Panc1 (cell line): ENCODE measurements at regions not wholly inside any gene's neighbourhood (a gene's known extent, or its start where the extent isn't known, plus 50 kb on each side); places are given as distances from the start of the nearest gene placed in this dataset.

ENCODE experiments used
- POLR2AphosphoS5 ChIP-seq: IDR thresholded peaks from 2 replicates; pipeline ENCODE4 v1.6.1; 2012; ENCODE audit warnings: mild to moderate bottlenecking, low read depth, low read length, moderate library complexity
- SIN3A ChIP-seq: IDR thresholded peaks from 2 replicates; pipeline ENCODE4 v1.6.1; 2012; ENCODE audit warnings: low read depth, mild to moderate bottlenecking, low read length, moderate library complexity, borderline replicate concordance; ENCODE audit not compliant: insufficient read depth
- TCF7L2 ChIP-seq: IDR thresholded peaks from 2 replicates; pipeline ENCODE4 v1.6.1; 2011; ENCODE audit warnings: mild to moderate bottlenecking, low read depth, low read length, inconsistent platforms
- TF ChIP-seq, protein P1 (sequence below): fragments of 450-650 bp; IDR thresholded peaks from 2 replicates; pipeline ENCODE4 v1.5.1; 2017; ENCODE audit warnings: mild to moderate bottlenecking
- TF ChIP-seq, protein P2 (sequence below), 2 experiments: IDR thresholded peaks; 2 replicates each; pipeline ENCODE4 v1.6.1; 2011 to 2012; ENCODE audit warnings: low read depth in 2 of 2, control low read depth in 1 of 2, low read length in 1 of 2, mild to moderate bottlenecking in 1 of 2, moderate library complexity in 1 of 2; ENCODE audit not compliant: insufficient read depth in 1 of 2

DNA sequence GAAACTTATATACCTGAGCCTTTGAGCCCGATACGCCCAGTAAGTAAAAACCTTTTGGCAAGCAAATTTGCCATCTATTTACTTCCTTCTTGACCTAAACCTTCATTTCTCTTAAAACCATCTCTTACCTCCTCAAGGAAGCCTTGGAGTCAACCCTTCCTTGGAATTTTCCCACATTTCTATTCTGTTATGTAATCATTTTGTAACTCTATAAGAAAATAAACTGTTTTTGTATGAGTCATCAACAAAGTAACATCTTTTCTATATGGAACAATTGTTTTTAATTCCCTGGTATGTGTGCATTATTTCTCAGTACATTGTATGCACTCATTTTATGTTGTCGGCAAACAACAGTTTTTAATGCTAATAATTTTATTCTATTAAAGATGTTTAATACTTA lies 162.0 kb downstream of the TEX36 start:
- TF ChIP-seq, protein P1, sequence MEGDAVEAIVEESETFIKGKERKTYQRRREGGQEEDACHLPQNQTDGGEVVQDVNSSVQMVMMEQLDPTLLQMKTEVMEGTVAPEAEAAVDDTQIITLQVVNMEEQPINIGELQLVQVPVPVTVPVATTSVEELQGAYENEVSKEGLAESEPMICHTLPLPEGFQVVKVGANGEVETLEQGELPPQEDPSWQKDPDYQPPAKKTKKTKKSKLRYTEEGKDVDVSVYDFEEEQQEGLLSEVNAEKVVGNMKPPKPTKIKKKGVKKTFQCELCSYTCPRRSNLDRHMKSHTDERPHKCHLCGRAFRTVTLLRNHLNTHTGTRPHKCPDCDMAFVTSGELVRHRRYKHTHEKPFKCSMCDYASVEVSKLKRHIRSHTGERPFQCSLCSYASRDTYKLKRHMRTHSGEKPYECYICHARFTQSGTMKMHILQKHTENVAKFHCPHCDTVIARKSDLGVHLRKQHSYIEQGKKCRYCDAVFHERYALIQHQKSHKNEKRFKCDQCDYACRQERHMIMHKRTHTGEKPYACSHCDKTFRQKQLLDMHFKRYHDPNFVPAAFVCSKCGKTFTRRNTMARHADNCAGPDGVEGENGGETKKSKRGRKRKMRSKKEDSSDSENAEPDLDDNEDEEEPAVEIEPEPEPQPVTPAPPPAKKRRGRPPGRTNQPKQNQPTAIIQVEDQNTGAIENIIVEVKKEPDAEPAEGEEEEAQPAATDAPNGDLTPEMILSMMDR: no peak
- TF ChIP-seq, protein P2, sequence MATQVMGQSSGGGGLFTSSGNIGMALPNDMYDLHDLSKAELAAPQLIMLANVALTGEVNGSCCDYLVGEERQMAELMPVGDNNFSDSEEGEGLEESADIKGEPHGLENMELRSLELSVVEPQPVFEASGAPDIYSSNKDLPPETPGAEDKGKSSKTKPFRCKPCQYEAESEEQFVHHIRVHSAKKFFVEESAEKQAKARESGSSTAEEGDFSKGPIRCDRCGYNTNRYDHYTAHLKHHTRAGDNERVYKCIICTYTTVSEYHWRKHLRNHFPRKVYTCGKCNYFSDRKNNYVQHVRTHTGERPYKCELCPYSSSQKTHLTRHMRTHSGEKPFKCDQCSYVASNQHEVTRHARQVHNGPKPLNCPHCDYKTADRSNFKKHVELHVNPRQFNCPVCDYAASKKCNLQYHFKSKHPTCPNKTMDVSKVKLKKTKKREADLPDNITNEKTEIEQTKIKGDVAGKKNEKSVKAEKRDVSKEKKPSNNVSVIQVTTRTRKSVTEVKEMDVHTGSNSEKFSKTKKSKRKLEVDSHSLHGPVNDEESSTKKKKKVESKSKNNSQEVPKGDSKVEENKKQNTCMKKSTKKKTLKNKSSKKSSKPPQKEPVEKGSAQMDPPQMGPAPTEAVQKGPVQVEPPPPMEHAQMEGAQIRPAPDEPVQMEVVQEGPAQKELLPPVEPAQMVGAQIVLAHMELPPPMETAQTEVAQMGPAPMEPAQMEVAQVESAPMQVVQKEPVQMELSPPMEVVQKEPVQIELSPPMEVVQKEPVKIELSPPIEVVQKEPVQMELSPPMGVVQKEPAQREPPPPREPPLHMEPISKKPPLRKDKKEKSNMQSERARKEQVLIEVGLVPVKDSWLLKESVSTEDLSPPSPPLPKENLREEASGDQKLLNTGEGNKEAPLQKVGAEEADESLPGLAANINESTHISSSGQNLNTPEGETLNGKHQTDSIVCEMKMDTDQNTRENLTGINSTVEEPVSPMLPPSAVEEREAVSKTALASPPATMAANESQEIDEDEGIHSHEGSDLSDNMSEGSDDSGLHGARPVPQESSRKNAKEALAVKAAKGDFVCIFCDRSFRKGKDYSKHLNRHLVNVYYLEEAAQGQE (IDR thresholded peaks at IDR 0.05; ENCODE audit: insufficient read depth in 1 of 2, low read depth in 2 of 2, low read length in 1 of 2): no peak
- no peak for TF ChIP-seq POLR2AphosphoS5
- no peak for TF ChIP-seq SIN3A
- no peak for TF ChIP-seq TCF7L2
